ENCODE measurements at regions not wholly inside any gene's neighbourhood (a gene's known extent, or its start where the extent isn't known, plus 50 kb on each side); places are given as distances from the start of the nearest gene placed in this dataset.
"Not testable (repeated sequence)": the region's sequence is repeated elsewhere in the genome, so short reads cannot be mapped to it uniquely, and the experiment has no call there.

- no peak for DNase-seq
These were observed 132.1 kb downstream of the TFCP2L1 start for GRCh38 chr2:121152861-121153260.

GRCh38 chr2:121153516-121153915 is 131.5 kb downstream of the TFCP2L1 start:
- no peak for DNase-seq

GRCh38 chr2:121155502-121156056 is 129.4 kb downstream of the TFCP2L1 start:
- no peak for DNase-seq

GRCh38 chr2:121157481-121157880 is 127.5 kb downstream of the TFCP2L1 start:
- DNase-seq: not testable (repeated sequence)

- DNase-seq: no peak
These were observed 125.5 kb downstream of the TFCP2L1 start for GRCh38 chr2:121159291-121160071.

GRCh38 chr2:121160366-121160765 is 124.6 kb downstream of the TFCP2L1 start:
- no peak for DNase-seq

- DNase-seq: no peak
These were observed 123.7 kb downstream of the TFCP2L1 start for GRCh38 chr2:121161272-121161671.

- DNase-seq: no peak
These were observed 122.1 kb downstream of the TFCP2L1 start for GRCh38 chr2:121162893-121163292.

- DNase-seq: no peak
These were observed 121.0 kb downstream of the TFCP2L1 start for GRCh38 chr2:121164042-121164441.

- no peak for DNase-seq
These were observed 119.9 kb downstream of the TFCP2L1 start for GRCh38 chr2:121165038-121165542.

Data from activated naive CD4-positive, alpha-beta T cell treated with Interleukin-2 at 50 U/mL for 16 hours (primary cell).